SK-N-SH treated with all-trans-retinoic acid at 6 μM for 48 hours (cell line): ENCODE measurements at regions not wholly inside any gene's neighbourhood (a gene's known extent, or its start where the extent isn't known, plus 50 kb on each side); places are given as distances from the start of the nearest gene placed in this dataset.

ENCODE experiments used
- ARNTL ChIP-seq: fragments of 450-650 bp; formaldehyde crosslinking; IDR thresholded peaks from 2 replicates; pipeline ENCODE4 v1.5.0; 2020; ENCODE audit warnings: low read depth, mild to moderate bottlenecking, moderate library complexity, borderline replicate concordance
- ESRRG ChIP-seq: fragments of 250-450 bp; sonication (Bioruptor Pico); IDR thresholded peaks from 2 replicates; pipeline ENCODE4 v1.6.1; 2021; ENCODE audit warnings: mild to moderate bottlenecking
- GLIS3 ChIP-seq: fragments of 250-450 bp; sonication (Bioruptor Pico); IDR thresholded peaks from 2 replicates; pipeline ENCODE4 v1.5.0; 2020; ENCODE audit warnings: mild to moderate bottlenecking, moderate library complexity
- PPARA ChIP-seq: fragments of 250-450 bp; sonication (Bioruptor Pico); IDR thresholded peaks from 2 replicates; pipeline ENCODE4 v1.5.0; 2020; ENCODE audit warnings: mild to moderate bottlenecking, borderline replicate concordance
- ZFP3 ChIP-seq: fragments of 250-450 bp; sonication (Bioruptor Pico); IDR thresholded peaks from 2 replicates; pipeline ENCODE4 v1.5.0; 2020; ENCODE audit warnings: mild to moderate bottlenecking, moderate library complexity
- ZNF565 ChIP-seq: fragments of 450-650 bp; formaldehyde crosslinking; conservative IDR thresholded peaks from 2 replicates; pipeline ENCODE4 v1.5.0; 2020; ENCODE audit warnings: low read depth, mild to moderate bottlenecking, moderate library complexity
- TF ChIP-seq, protein P1 (sequence below): fragments of 250-450 bp; sonication (Bioruptor Pico); IDR thresholded peaks from 2 replicates; pipeline ENCODE4 v1.8.0; 2020; ENCODE audit warnings: mild to moderate bottlenecking, moderate library complexity, borderline replicate concordance
- TF ChIP-seq, protein P2 (sequence below): fragments of 250-450 bp; sonication (Bioruptor Pico); IDR thresholded peaks from 2 replicates; pipeline ENCODE4 v1.5.1; 2020; ENCODE audit warnings: low read depth, mild to moderate bottlenecking, moderate library complexity

DNA sequence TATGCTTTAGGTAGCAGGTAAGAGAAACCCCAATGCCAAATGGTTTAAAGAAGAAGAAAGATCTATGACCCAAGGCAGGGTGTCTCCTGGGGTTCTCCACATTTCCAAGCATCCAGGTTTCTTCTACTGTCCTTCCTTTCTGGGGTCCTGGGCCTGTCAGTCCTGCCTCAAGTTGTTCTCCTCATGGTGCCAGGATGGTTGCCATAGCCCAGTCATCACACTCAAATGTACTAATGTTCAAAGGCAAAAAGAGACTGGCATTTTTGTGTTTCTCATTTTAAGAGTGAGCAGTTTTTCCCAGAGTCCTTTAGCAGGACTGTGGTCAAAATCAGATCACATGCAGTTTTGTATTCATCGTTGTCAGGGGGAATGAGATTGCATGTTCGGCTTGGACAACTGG is 59.9 kb upstream of the BOD1 start:
- TF ChIP-seq ZFP3 (CRISPR knock-in tag): no peak
- TF ChIP-seq GLIS3 (CRISPR knock-in tag): no peak
- TF ChIP-seq ESRRG (CRISPR knock-in tag): no peak
- TF ChIP-seq, protein P1, sequence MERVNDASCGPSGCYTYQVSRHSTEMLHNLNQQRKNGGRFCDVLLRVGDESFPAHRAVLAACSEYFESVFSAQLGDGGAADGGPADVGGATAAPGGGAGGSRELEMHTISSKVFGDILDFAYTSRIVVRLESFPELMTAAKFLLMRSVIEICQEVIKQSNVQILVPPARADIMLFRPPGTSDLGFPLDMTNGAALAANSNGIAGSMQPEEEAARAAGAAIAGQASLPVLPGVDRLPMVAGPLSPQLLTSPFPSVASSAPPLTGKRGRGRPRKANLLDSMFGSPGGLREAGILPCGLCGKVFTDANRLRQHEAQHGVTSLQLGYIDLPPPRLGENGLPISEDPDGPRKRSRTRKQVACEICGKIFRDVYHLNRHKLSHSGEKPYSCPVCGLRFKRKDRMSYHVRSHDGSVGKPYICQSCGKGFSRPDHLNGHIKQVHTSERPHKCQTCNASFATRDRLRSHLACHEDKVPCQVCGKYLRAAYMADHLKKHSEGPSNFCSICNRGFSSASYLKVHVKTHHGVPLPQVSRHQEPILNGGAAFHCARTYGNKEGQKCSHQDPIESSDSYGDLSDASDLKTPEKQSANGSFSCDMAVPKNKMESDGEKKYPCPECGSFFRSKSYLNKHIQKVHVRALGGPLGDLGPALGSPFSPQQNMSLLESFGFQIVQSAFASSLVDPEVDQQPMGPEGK (CRISPR knock-in tag): no peak
- TF ChIP-seq ZNF565 (CRISPR knock-in tag): no peak
- no peak for TF ChIP-seq PPARA
- TF ChIP-seq, protein P2, sequence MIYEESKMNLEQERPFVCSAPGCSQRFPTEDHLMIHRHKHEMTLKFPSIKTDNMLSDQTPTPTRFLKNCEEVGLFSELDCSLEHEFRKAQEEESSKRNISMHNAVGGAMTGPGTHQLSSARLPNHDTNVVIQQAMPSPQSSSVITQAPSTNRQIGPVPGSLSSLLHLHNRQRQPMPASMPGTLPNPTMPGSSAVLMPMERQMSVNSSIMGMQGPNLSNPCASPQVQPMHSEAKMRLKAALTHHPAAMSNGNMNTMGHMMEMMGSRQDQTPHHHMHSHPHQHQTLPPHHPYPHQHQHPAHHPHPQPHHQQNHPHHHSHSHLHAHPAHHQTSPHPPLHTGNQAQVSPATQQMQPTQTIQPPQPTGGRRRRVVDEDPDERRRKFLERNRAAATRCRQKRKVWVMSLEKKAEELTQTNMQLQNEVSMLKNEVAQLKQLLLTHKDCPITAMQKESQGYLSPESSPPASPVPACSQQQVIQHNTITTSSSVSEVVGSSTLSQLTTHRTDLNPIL (CRISPR knock-in tag): no peak
- no peak for TF ChIP-seq ARNTL (CRISPR knock-in tag)
